Panc1 (cell line): ENCODE measurements at regions not wholly inside any gene's neighbourhood (a gene's known extent, or its start where the extent isn't known, plus 50 kb on each side); places are given as distances from the start of the nearest gene placed in this dataset.

Experiments
- ATAC-seq: fragments of 200-7000 bp; cut with Tn5 transposase; 2 replicates; pipeline ENCODE4 v1.9.1; 2020; ENCODE audit warnings: mild to moderate bottlenecking, moderate library complexity
- BruUV-seq: library from RNA; stranded (reverse); fragments of 400-500 nt; replicated peaks from 2 replicates; lab custom pipeline; 2021; lab: Mats Ljungman, UMichigan
- CTCF ChIA-PET: fragments of 300-600 bp; sonication (Branson Sonifier 250); formaldehyde crosslinking; loops from one replicate; lab custom pipeline; 2022; ENCODE audit warnings: antibody characterized with exemption; lab: Charles Lee
- POLR2A ChIA-PET: fragments of 300-600 bp; sonication (Branson Sonifier 250); formaldehyde crosslinking; loops from one replicate; lab custom pipeline; 2022; ENCODE audit warnings: antibody characterized with exemption; lab: Charles Lee
- DNase-seq: peaks from one replicate; pipeline ENCODE4 v3.0.0-alpha.2; 2010; ENCODE audit warnings: low read depth, low spot score
- H3K27ac ChIP-seq: 2 replicates; pipeline ENCODE4 v1.5.1; 2011; ENCODE audit warnings: mild to moderate bottlenecking, low read length, inconsistent platforms
- H3K27me3 ChIP-seq: fragments of 200-500 bp; sonication (Bioruptor generic); 2 replicates; pipeline ENCODE4 v1.6.0; 2014; ENCODE audit warnings: low read length, inconsistent platforms; ENCODE audit not compliant: control insufficient read depth, insufficient read depth
- H3K36me3 ChIP-seq: fragments of 200-500 bp; sonication (Bioruptor generic); 2 replicates; pipeline ENCODE4 v1.5.1; 2014; ENCODE audit warnings: inconsistent platforms, mild to moderate bottlenecking, low read length, moderate library complexity; ENCODE audit not compliant: control insufficient read depth, insufficient read depth
- H3K4me1 ChIP-seq: 2 replicates; pipeline ENCODE4 v1.5.1; 2011; ENCODE audit warnings: inconsistent platforms, mild to moderate bottlenecking, low read length, moderate library complexity; ENCODE audit not compliant: control insufficient read depth, insufficient read depth
- H3K4me3 ChIP-seq, 2 experiments: 2 replicates each; pipeline ENCODE4 v1.5.1; 2011 to 2012; ENCODE audit warnings: low read depth in 2 of 2, low read length in 2 of 2, mild to moderate bottlenecking in 2 of 2, inconsistent platforms in 1 of 2, moderate library complexity in 1 of 2
- H3K9me3 ChIP-seq: fragments of 200-500 bp; sonication (Bioruptor generic); 2 replicates; pipeline ENCODE4 v1.5.1; 2014; ENCODE audit warnings: low read depth, mild to moderate bottlenecking, inconsistent platforms, low read length, moderate library complexity; ENCODE audit not compliant: control insufficient read depth, insufficient read depth
- CTCF ChIP-seq: fragments of 450-650 bp; IDR thresholded peaks from 2 replicates; pipeline ENCODE4 v1.5.1; 2017; ENCODE audit warnings: mild to moderate bottlenecking
- POLR2AphosphoS5 ChIP-seq: IDR thresholded peaks from 2 replicates; pipeline ENCODE4 v1.6.1; 2012; ENCODE audit warnings: mild to moderate bottlenecking, low read depth, low read length, moderate library complexity
- REST ChIP-seq, 2 experiments: IDR thresholded peaks; 2 replicates each; pipeline ENCODE4 v1.6.1; 2011 to 2012; ENCODE audit warnings: low read depth in 2 of 2, control low read depth in 1 of 2, low read length in 1 of 2, mild to moderate bottlenecking in 1 of 2, moderate library complexity in 1 of 2; ENCODE audit not compliant: insufficient read depth in 1 of 2
- SIN3A ChIP-seq: IDR thresholded peaks from 2 replicates; pipeline ENCODE4 v1.6.1; 2012; ENCODE audit warnings: low read depth, mild to moderate bottlenecking, low read length, moderate library complexity, borderline replicate concordance; ENCODE audit not compliant: insufficient read depth
- TCF7L2 ChIP-seq: IDR thresholded peaks from 2 replicates; pipeline ENCODE4 v1.6.1; 2011; ENCODE audit warnings: mild to moderate bottlenecking, low read depth, low read length, inconsistent platforms
- in situ Hi-C: cut with HindIII; loops from 2 replicates; pipeline ENCODE4 v1.10.0; 2016; ENCODE audit warnings: low sequenced_read_pairs, low pct_unique_long_range_greater_than_20kb
- intact Hi-C: fragments of 100-400 bp; cut with micrococcal nuclease; formaldehyde crosslinking; loops from one replicate; pipeline ENCODE4 v1.10.0; 2022; ENCODE audit not compliant: unreplicated experiment

GRCh38 chr4:38461342-38461741, 202.7 kb upstream of the KLF3 start:
- Histone ChIP-seq H3K36me3 (no peaks in the 10 kb centered on the region), H3K27me3 (no peaks in the 10 kb centered on the region), H3K27ac (no peak overlapping the region), H3K4me1 (no peaks in the 10 kb centered on the region), H3K4me3 (no peak overlapping the region), H3K9me3 (no peaks in the 10 kb centered on the region)
- ChIA-PET CTCF (no interaction called here), POLR2A (no interaction called here)
- no TSS peak for BruUV-seq
- TF ChIP-seq POLR2AphosphoS5 (no peak), TCF7L2 (no peak), CTCF (no peak), SIN3A (no peak), REST (IDR thresholded peaks at IDR 0.05; ENCODE audit: insufficient read depth in 1 of 2, low read depth in 2 of 2, low read length in 1 of 2) (no peak)
- ATAC-seq: no peak
- in situ Hi-C loops: no loop called here
- intact Hi-C loops: no loop called here
- no peak for DNase-seq

- ATAC-seq (no peak), DNase-seq (no peak)
- Histone ChIP-seq H3K9me3 (no peaks in the 10 kb centered on the region), H3K36me3 (no peaks in the 10 kb centered on the region), H3K4me3 (no peak overlapping the region), H3K27me3 (no peaks in the 10 kb centered on the region), H3K27ac (no peak overlapping the region), H3K4me1 (no peaks in the 10 kb centered on the region)
- ChIA-PET CTCF (no interaction called here), POLR2A (no interaction called here)
- in situ Hi-C loops (no loop called here), intact Hi-C loops (no loop called here)
- TF ChIP-seq POLR2AphosphoS5: no peak
- no peak for TF ChIP-seq TCF7L2
- no peak for TF ChIP-seq SIN3A
- TF ChIP-seq CTCF: no peak
- TF ChIP-seq REST (IDR thresholded peaks at IDR 0.05; ENCODE audit: insufficient read depth in 1 of 2, low read depth in 2 of 2, low read length in 1 of 2): no peak
- no TSS peak for BruUV-seq
These were observed 201.5 kb upstream of the KLF3 start for GRCh38 chr4:38462367-38463055.
